Uterus (tissue), 3 donors: ENCODE measurements at regions not wholly inside any gene's neighbourhood (a gene's known extent, or its start where the extent isn't known, plus 50 kb on each side); places are given as distances from the start of the nearest gene placed in this dataset.

Experiments used
- DNase-seq, 2 donors: peaks; one replicate each; pipeline ENCODE4 v3.0.0-alpha.2; 2019 to 2020
- H3K27ac ChIP-seq, 2 donors: fragments of 200-600 bp; sonication (generic); 1 replicate in 1 of 2; 2 replicates in 1 of 2; pipeline ENCODE4 v1.5.1; 2016 to 2018
- H3K27me3 ChIP-seq, 2 donors: fragments of 200-600 bp; sonication (generic); one replicate each; pipeline ENCODE4 v1.5.1; 2018 to 2019; ENCODE audit warnings: control low read depth in 1 of 2
- H3K36me3 ChIP-seq, 2 donors: fragments of 200-600 bp; sonication (generic); one replicate each; pipeline ENCODE4 v1.5.1; 2019; ENCODE audit warnings: control low read depth in 1 of 2
- H3K4me1 ChIP-seq, 2 donors: fragments of 200-600 bp; sonication (generic); one replicate each; pipeline ENCODE4 v1.5.1; 2018 to 2019; ENCODE audit warnings: control low read depth in 1 of 2
- H3K4me3 ChIP-seq, 2 donors: fragments of 200-600 bp; sonication (generic); 1 replicate in 1 of 2; 2 replicates in 1 of 2; pipeline ENCODE4 v1.5.1; 2018 to 2019; ENCODE audit warnings: mild to moderate bottlenecking in 1 of 2
- H3K9me3 ChIP-seq, 2 donors: fragments of 200-600 bp; sonication (generic); one replicate each; pipeline ENCODE4 v1.5.1; 2019; ENCODE audit warnings: control low read depth in 1 of 2
- POLR2A ChIP-seq, 2 donors: fragments of 450-650 bp; IDR thresholded peaks; one replicate each; pipeline ENCODE4 v1.6.1; 2016; ENCODE audit warnings: antibody characterized with exemption in 2 of 2, mild to moderate bottlenecking in 1 of 2, moderate library complexity in 1 of 2
- intact Hi-C: fragments of 100-400 bp; cut with DNase I; formaldehyde crosslinking; loops from one replicate; pipeline ENCODE4 v1.15.1; 2023; ENCODE audit warnings: low total_unique reads
- TF ChIP-seq, protein P1 (sequence below), 4 experiments: fragments of 200-600 bp in 2 of 4; fragments of 450-650 bp in 2 of 4; sonication (generic) in 2 of 4; IDR thresholded peaks; one replicate each; pipeline ENCODE4 v1.5.1; 2016 to 2019; ENCODE audit warnings: antibody characterized with exemption in 4 of 4, mild to moderate bottlenecking in 2 of 4, moderate library complexity in 1 of 4
- donor health status: DM: yes; HTN: yes; CAD: no.

DNA sequence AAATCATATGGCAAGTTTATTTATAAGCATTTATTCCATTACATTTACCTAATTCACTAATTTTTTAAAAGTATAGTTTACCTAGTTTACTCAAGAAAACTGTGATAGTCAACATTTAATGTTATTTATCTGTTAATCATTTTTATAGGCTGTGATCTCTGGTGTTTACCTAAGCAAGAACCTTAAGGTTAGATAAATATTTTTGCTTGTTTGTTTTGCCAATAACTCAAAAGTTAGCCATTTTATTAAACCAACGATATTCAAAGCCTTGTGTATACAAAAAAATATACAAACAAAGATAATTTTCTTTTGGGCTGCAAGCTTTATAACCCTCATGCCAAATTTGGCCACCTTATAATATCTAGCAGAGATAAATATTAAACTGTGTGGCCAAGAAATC, 157.3 kb downstream of the SLCO1B3 start:
- TF ChIP-seq, protein P1, sequence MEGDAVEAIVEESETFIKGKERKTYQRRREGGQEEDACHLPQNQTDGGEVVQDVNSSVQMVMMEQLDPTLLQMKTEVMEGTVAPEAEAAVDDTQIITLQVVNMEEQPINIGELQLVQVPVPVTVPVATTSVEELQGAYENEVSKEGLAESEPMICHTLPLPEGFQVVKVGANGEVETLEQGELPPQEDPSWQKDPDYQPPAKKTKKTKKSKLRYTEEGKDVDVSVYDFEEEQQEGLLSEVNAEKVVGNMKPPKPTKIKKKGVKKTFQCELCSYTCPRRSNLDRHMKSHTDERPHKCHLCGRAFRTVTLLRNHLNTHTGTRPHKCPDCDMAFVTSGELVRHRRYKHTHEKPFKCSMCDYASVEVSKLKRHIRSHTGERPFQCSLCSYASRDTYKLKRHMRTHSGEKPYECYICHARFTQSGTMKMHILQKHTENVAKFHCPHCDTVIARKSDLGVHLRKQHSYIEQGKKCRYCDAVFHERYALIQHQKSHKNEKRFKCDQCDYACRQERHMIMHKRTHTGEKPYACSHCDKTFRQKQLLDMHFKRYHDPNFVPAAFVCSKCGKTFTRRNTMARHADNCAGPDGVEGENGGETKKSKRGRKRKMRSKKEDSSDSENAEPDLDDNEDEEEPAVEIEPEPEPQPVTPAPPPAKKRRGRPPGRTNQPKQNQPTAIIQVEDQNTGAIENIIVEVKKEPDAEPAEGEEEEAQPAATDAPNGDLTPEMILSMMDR (IDR thresholded peaks at IDR 0.05), result no peak
- TF ChIP-seq POLR2A (IDR thresholded peaks at IDR 0.05), result no peak
- intact Hi-C loops, result no loop called here
- H3K27ac ChIP-seq, result no peak overlapping the region
- no peaks in the 10 kb centered on the region for H3K27me3 ChIP-seq
- no peaks in the 10 kb centered on the region for H3K36me3 ChIP-seq
- no peak for DNase-seq
- H3K9me3 ChIP-seq, result no peaks in the 10 kb centered on the region
- H3K4me3 ChIP-seq, result no peak overlapping the region
- no peaks in the 10 kb centered on the region for H3K4me1 ChIP-seq

DNA sequence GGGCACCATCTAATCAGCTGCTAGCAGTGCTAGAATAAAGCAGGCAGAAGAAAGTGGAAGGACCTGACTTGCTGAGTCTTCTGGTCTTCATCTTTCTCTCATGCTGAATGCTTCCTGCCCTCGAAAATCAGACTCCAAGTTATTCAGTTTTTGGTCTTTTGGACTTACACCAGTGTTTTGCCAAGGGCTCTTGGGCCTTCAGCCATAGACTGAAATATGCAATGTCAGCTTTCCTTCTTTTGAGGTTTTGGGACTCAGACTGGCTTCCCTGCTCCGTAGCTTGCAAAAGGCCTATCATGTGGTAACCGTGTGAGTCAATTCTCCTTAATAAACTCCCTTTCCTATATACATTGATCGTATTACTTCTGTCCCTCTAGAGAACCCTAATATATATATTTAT, 159.3 kb downstream of the SLCO1B3 start:
- Histone ChIP-seq H3K4me1 (no peaks in the 10 kb centered on the region), H3K36me3 (no peaks in the 10 kb centered on the region), H3K27ac (no peak overlapping the region), H3K27me3 (no peaks in the 10 kb centered on the region), H3K9me3 (no peaks in the 10 kb centered on the region), H3K4me3 (no peak overlapping the region)
- no peak for DNase-seq
- intact Hi-C loops, result no loop called here
- TF ChIP-seq POLR2A (IDR thresholded peaks at IDR 0.05), result no peak
- TF ChIP-seq, protein P1 (IDR thresholded peaks at IDR 0.05), result no peak

DNA sequence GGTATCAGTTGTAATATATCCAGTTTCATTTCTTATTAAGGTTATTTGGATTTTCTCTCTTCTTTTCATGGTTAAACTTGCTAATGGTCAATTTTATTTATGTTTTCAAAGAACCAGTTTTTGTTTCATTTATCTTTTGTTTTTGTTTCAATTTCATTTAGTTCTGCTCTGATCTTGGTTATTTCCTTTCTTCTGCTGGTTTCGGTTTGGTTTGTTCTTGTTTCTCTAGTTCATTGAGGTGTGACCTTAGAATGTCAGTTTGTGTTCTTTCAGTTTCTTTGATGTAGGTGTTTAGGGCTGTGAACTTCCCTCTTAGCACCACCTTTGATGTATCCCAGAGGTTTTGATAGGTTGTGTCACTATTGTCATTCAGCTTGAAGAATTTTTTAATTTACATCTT, 145.6 kb upstream of the SLCO1B1 start:
- H3K36me3 ChIP-seq, result no peaks in the 10 kb centered on the region
- no peak overlapping the region for H3K27ac ChIP-seq
- TF ChIP-seq, protein P1 (IDR thresholded peaks at IDR 0.05), result no peak
- TF ChIP-seq POLR2A (IDR thresholded peaks at IDR 0.05), result no peak
- intact Hi-C loops, result no loop called here
- H3K9me3 ChIP-seq, result no peaks in the 10 kb centered on the region
- no peaks in the 10 kb centered on the region for H3K27me3 ChIP-seq
- no peak for DNase-seq
- no peaks in the 10 kb centered on the region for H3K4me1 ChIP-seq
- no peak overlapping the region for H3K4me3 ChIP-seq

DNA sequence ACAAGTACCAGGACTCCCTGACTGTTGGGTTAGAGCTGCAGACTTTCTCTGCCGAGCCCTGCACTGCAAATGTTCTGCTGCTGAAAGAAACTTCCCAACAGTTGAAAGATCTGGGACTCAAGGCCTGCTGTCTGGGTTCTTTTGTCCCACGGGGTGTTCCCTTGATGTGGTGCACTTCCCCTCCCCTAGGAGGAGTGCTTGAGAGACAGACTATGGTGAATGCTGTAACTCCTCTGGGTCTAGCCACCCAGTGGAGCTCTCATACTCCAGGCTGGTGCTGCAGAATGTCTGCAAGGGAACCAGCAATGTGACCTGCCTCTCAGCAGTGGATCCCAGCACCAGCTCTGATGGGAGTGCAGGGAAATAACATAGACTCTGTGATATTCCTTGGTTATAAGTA, 129.2 kb upstream of the SLCO1B1 start:
- H3K36me3 ChIP-seq, result no peaks in the 10 kb centered on the region
- TF ChIP-seq, protein P1 (IDR thresholded peaks at IDR 0.05), result no peak
- TF ChIP-seq POLR2A (IDR thresholded peaks at IDR 0.05), result no peak
- DNase-seq, result no peak
- H3K4me1 ChIP-seq, result no peaks in the 10 kb centered on the region
- no peaks in the 10 kb centered on the region for H3K9me3 ChIP-seq
- no peaks in the 10 kb centered on the region for H3K27me3 ChIP-seq
- intact Hi-C loops, result no loop called here
- no peak overlapping the region for H3K4me3 ChIP-seq
- H3K27ac ChIP-seq, result no peak overlapping the region

DNA sequence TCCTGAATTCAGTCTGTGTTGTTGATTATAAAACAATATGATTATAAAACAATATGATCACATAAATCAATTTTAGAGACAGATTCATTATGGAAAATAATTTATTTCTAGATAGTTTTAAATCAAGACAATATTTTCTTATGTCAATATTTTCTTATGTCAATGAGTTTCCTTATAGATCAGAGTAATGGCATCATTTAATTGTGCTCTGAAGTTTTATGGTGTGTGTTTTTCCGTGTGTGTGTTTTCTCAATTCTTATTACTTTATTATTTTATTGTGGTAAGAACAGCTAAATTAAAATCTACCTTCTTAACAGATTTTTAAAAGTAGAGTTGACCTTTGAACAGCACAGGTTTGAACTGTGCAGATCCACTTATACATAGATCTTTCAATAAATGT, 105.3 kb upstream of the SLCO1B1 start:
- TF ChIP-seq, protein P1 (IDR thresholded peaks at IDR 0.05), result no peak
- TF ChIP-seq POLR2A (IDR thresholded peaks at IDR 0.05), result no peak
- Histone ChIP-seq H3K27ac (no peak overlapping the region), H3K9me3 (no peaks in the 10 kb centered on the region), H3K4me3 (no peak overlapping the region), H3K27me3 (no peaks in the 10 kb centered on the region), H3K36me3 (no peaks in the 10 kb centered on the region), H3K4me1 (no peaks in the 10 kb centered on the region)
- intact Hi-C loops, result no loop called here
- no peak for DNase-seq
